GM18498 (cell line): ENCODE measurements at regions not wholly inside any gene's neighbourhood (a gene's known extent, or its start where the extent isn't known, plus 50 kb on each side); places are given as distances from the start of the nearest gene placed in this dataset.

Experiments
- ATAC-seq: cut with Tn5 transposase; IDR thresholded peaks from one replicate; pipeline ENCODE4 v1.9.1; 2021; ENCODE audit warnings: mild to moderate bottlenecking, moderate library complexity; ENCODE audit not compliant: unreplicated experiment

- no peak for ATAC-seq
Measured at GRCh38 chr6:167487749-167488664, 163.1 kb downstream of the TTLL2 start.

GRCh38 chr6:167491438-167492099 lies 166.7 kb downstream of the TTLL2 start:
- ATAC-seq: no peak

- no peak for ATAC-seq
Measured at GRCh38 chr6:167492100-167492449, 167.2 kb downstream of the TTLL2 start.

- ATAC-seq: no peak
Measured at GRCh38 chr6:167493310-167493709, 168.4 kb downstream of the TTLL2 start.

GRCh38 chr6:167493976-167494697 lies 169.3 kb downstream of the TTLL2 start:
- no peak for ATAC-seq

GRCh38 chr6:167494698-167495435 lies 170.0 kb downstream of the TTLL2 start:
- ATAC-seq: no peak

- no peak for ATAC-seq
Measured at GRCh38 chr6:167495506-167496401, 170.9 kb downstream of the TTLL2 start.

GRCh38 chr6:167496707-167497106 lies 171.8 kb downstream of the TTLL2 start:
- no peak for ATAC-seq

- no peak for ATAC-seq
Measured at GRCh38 chr6:167497428-167498056, 172.7 kb downstream of the TTLL2 start.

- ATAC-seq: no peak
Measured at GRCh38 chr6:167499161-167499660, 174.3 kb downstream of the TTLL2 start.

GRCh38 chr6:167500961-167501360 lies 176.1 kb downstream of the TTLL2 start:
- ATAC-seq: no peak

- no peak for ATAC-seq
Measured at GRCh38 chr6:167501831-167502385, 177.0 kb downstream of the TTLL2 start.

GRCh38 chr6:167502471-167502870 lies 177.6 kb downstream of the TTLL2 start:
- no peak for ATAC-seq

GRCh38 chr6:167504385-167504961 lies 179.6 kb downstream of the TTLL2 start:
- ATAC-seq: no peak

- no peak for ATAC-seq
Measured at GRCh38 chr6:167505199-167505598, 180.3 kb downstream of the TTLL2 start.

- no peak for ATAC-seq
Measured at GRCh38 chr6:167505782-167506181, 180.9 kb downstream of the TTLL2 start.

GRCh38 chr6:167506443-167507301 lies 181.8 kb downstream of the TTLL2 start:
- no peak for ATAC-seq
